Liver (tissue), 8 donors: ENCODE measurements at regions not wholly inside any gene's neighbourhood (a gene's known extent, or its start where the extent isn't known, plus 50 kb on each side); places are given as distances from the start of the nearest gene placed in this dataset.

Experiments used
- DNase-seq: peaks from one replicate; pipeline ENCODE4 v3.0.0-alpha.2; 2017; ENCODE audit warnings: low spot score
- H3K27ac ChIP-seq, 2 donors: one replicate each; pipeline ENCODE4 v1.7.0; 2013; ENCODE audit warnings: inconsistent platforms in 2 of 2, low read length in 2 of 2, control low read depth in 1 of 2, low read depth in 1 of 2, mild to moderate bottlenecking in 1 of 2
- H3K27me3 ChIP-seq, 4 donors: one replicate each; pipeline versions ENCODE4 v1.6.1 to v1.7.0; 2013; ENCODE audit warnings: low read length in 3 of 4, inconsistent platforms in 1 of 4, mild to moderate bottlenecking in 1 of 4, moderate library complexity in 1 of 4; ENCODE audit not compliant: control insufficient read depth in 4 of 4, insufficient read depth in 4 of 4
- H3K36me3 ChIP-seq, 4 donors: one replicate each; pipeline versions ENCODE4 v1.6.1 to v1.7.0; 2013; ENCODE audit warnings: low read length in 3 of 4, mild to moderate bottlenecking in 3 of 4, low read depth in 1 of 4, moderate library complexity in 1 of 4; ENCODE audit not compliant: control insufficient read depth in 4 of 4, insufficient read depth in 3 of 4
- H3K4me1 ChIP-seq, 4 donors: one replicate each; pipeline versions ENCODE4 v1.6.1 to v1.7.0; 2013; ENCODE audit warnings: low read length in 3 of 4, mild to moderate bottlenecking in 3 of 4, moderate library complexity in 1 of 4; ENCODE audit not compliant: control insufficient read depth in 4 of 4, insufficient read depth in 4 of 4
- H3K4me3 ChIP-seq, 3 donors: one replicate each; pipeline versions ENCODE4 v1.6.1 to v1.7.0; 2013; ENCODE audit warnings: low read length in 3 of 3, control low read depth in 1 of 3, low read depth in 1 of 3, mild to moderate bottlenecking in 1 of 3
- H3K9ac ChIP-seq, 2 donors: one replicate each; pipeline ENCODE4 v1.7.0; 2013; ENCODE audit warnings: low read length in 2 of 2, mild to moderate bottlenecking in 2 of 2, moderate library complexity in 2 of 2, control low read depth in 1 of 2, low read depth in 1 of 2
- H3K9me3 ChIP-seq, 4 donors: one replicate each; pipeline versions ENCODE4 v1.6.1 to v1.7.0; 2013; ENCODE audit warnings: low read length in 3 of 4; ENCODE audit not compliant: control insufficient read depth in 4 of 4
- ATF3 ChIP-seq: IDR thresholded peaks from 2 replicates; pipeline ENCODE4 v1.6.1; 2016; ENCODE audit warnings: antibody characterized with exemption
- CTCF ChIP-seq: fragments of 150-350 bp; IDR thresholded peaks from 2 replicates; pipeline ENCODE4 v1.5.1; 2017; ENCODE audit warnings: improper control_type of control experiment, low read depth, low read length; ENCODE audit not compliant: missing input control
- EGR1 ChIP-seq, 2 donors: IDR thresholded peaks; 2 replicates each; pipeline ENCODE4 v1.6.1; 2016 to 2018; ENCODE audit warnings: antibody characterized with exemption in 2 of 2, low read depth in 2 of 2
- FOXA1 ChIP-seq: IDR thresholded peaks from 2 replicates; pipeline ENCODE4 v1.6.1; 2016; ENCODE audit warnings: antibody characterized with exemption
- FOXA2 ChIP-seq: IDR thresholded peaks from 2 replicates; pipeline ENCODE4 v1.6.1; 2016; ENCODE audit warnings: antibody characterized with exemption
- GABPA ChIP-seq, 2 donors: IDR thresholded peaks in 1 of 2; conservative IDR thresholded peaks in 1 of 2; 2 replicates each; pipeline ENCODE4 v1.6.1; 2016; ENCODE audit warnings: antibody characterized with exemption in 2 of 2, mild to moderate bottlenecking in 1 of 2, moderate library complexity in 1 of 2
- HNF4A ChIP-seq, 2 donors: conservative IDR thresholded peaks; 2 replicates each; pipeline ENCODE4 v1.6.1; 2016; ENCODE audit warnings: antibody characterized with exemption in 2 of 2, mild to moderate bottlenecking in 2 of 2
- HNF4G ChIP-seq: IDR thresholded peaks from 2 replicates; pipeline ENCODE4 v1.6.1; 2016; ENCODE audit warnings: antibody characterized with exemption
- JUND ChIP-seq, 2 donors: IDR thresholded peaks; 2 replicates each; pipeline ENCODE4 v1.6.1; 2016; ENCODE audit warnings: antibody characterized with exemption in 2 of 2
- MAX ChIP-seq: IDR thresholded peaks from 2 replicates; pipeline ENCODE4 v1.6.1; 2016; ENCODE audit warnings: antibody characterized with exemption
- NR2F2 ChIP-seq: IDR thresholded peaks from 2 replicates; pipeline ENCODE4 v1.6.1; 2016; ENCODE audit warnings: antibody characterized with exemption
- RAD21 ChIP-seq, 2 donors: IDR thresholded peaks; 2 replicates each; pipeline ENCODE4 v1.6.1; 2016; ENCODE audit warnings: antibody characterized with exemption in 2 of 2, mild to moderate bottlenecking in 2 of 2
- REST ChIP-seq: IDR thresholded peaks from 2 replicates; pipeline ENCODE4 v1.6.1; 2016; ENCODE audit warnings: antibody characterized with exemption, mild to moderate bottlenecking
- RXRA ChIP-seq, 2 donors: IDR thresholded peaks; 2 replicates each; pipeline ENCODE4 v1.6.1; 2017 to 2018; ENCODE audit warnings: antibody characterized with exemption in 2 of 2, mild to moderate bottlenecking in 1 of 2
- SP1 ChIP-seq: IDR thresholded peaks from 2 replicates; pipeline ENCODE4 v1.6.1; 2018; ENCODE audit warnings: antibody characterized with exemption, mild to moderate bottlenecking
- TAF1 ChIP-seq: conservative IDR thresholded peaks from 2 replicates; pipeline ENCODE4 v1.6.1; 2016; ENCODE audit warnings: antibody characterized with exemption, mild to moderate bottlenecking
- YY1 ChIP-seq: IDR thresholded peaks from 2 replicates; pipeline ENCODE4 v1.6.1; 2016; ENCODE audit warnings: antibody characterized with exemption, mild to moderate bottlenecking
- ZBTB33 ChIP-seq: IDR thresholded peaks from 2 replicates; pipeline ENCODE4 v1.6.1; 2016; ENCODE audit warnings: antibody characterized with exemption
- WGBS: extraction: QIAGEN DNeasy Blood & Tissue Kit; methylation state at CpG from one replicate; pipeline ENCODE4 v1.1.7; 2013; 5-methylcytosine and 5-hydroxymethylcytosine counted together
- donor health status: healthy.
- donor health status: healthy.
- donor health status: healthy.
- donor health status: healthy.
- donor health status: healthy.

- TF ChIP-seq FOXA2 (no peak), TAF1 (no peak), HNF4A (conservative IDR thresholded peaks at IDR 0.05) (no peak), HNF4G (no peak), CTCF (no peak), ZBTB33 (no peak), EGR1 (IDR thresholded peaks at IDR 0.05; ENCODE audit: low read depth in 2 of 2) (no peak), RAD21 (IDR thresholded peaks at IDR 0.05) (no peak), SP1 (no peak), ATF3 (no peak), RXRA (IDR thresholded peaks at IDR 0.05) (no peak), YY1 (no peak), GABPA (IDR thresholded peaks at IDR 0.05 in 1 of 2, conservative IDR thresholded peaks at IDR 0.05 in 1 of 2) (no peak), NR2F2 (no peak), REST (no peak), MAX (no peak), JUND (IDR thresholded peaks at IDR 0.05) (no peak), FOXA1 (no peak)
- DNase-seq, result no peak
- Histone ChIP-seq H3K9ac (no peak overlapping the region), H3K36me3 (no peaks in the 10 kb centered on the region), H3K4me1 (no peaks in the 10 kb centered on the region), H3K4me3 (no peak overlapping the region), H3K27me3 (no peaks in the 10 kb centered on the region), H3K9me3 (no peaks in the 10 kb centered on the region), H3K27ac (no peak overlapping the region)
- 43% methylated on average over 2 of the region's 2 CpGs for WGBS
Observed at GRCh38 chr4:32073542-32073941, 1353.4 kb downstream of the PCDH7 start.

GRCh38 chr4:32087211-32087610 is 1367.0 kb downstream of the PCDH7 start:
- Histone ChIP-seq H3K36me3 (no peaks in the 10 kb centered on the region), H3K27ac (no peak overlapping the region), H3K27me3 (peaks cover 0 to 2% (median 0%) of the 10 kb centered on the region in 4 donors), H3K4me1 (no peaks in the 10 kb centered on the region), H3K9me3 (no peaks in the 10 kb centered on the region), H3K9ac (no peak overlapping the region), H3K4me3 (no peak overlapping the region)
- WGBS, result 73% methylated on average over 2 of the region's 2 CpGs
- no peak for DNase-seq
- TF ChIP-seq RXRA (IDR thresholded peaks at IDR 0.05), result no peak
- TF ChIP-seq ATF3, result no peak
- no peak for TF ChIP-seq RAD21 (IDR thresholded peaks at IDR 0.05)
- no peak for TF ChIP-seq FOXA2
- TF ChIP-seq CTCF, result no peak
- TF ChIP-seq EGR1 (IDR thresholded peaks at IDR 0.05; ENCODE audit: low read depth in 2 of 2), result no peak
- TF ChIP-seq GABPA (IDR thresholded peaks at IDR 0.05 in 1 of 2, conservative IDR thresholded peaks at IDR 0.05 in 1 of 2), result no peak
- TF ChIP-seq TAF1, result no peak
- no peak for TF ChIP-seq MAX
- no peak for TF ChIP-seq NR2F2
- no peak for TF ChIP-seq SP1
- TF ChIP-seq HNF4G, result no peak
- TF ChIP-seq JUND (IDR thresholded peaks at IDR 0.05), result no peak
